IMR-90 (cell line): ENCODE measurements at regions not wholly inside any gene's neighbourhood (a gene's known extent, or its start where the extent isn't known, plus 50 kb on each side); places are given as distances from the start of the nearest gene placed in this dataset.
"Not testable (repeated sequence)": the region's sequence is repeated elsewhere in the genome, so short reads cannot be mapped to it uniquely, and the experiment has no call there.

Experiments
- ATAC-seq: fragments of 200-7000 bp; cut with Tn5 transposase; 2 replicates; pipeline ENCODE4 v1.9.1; 2020; ENCODE audit warnings: low read depth, mild to moderate bottlenecking, moderate library complexity
- BruUV-seq: library from RNA; stranded (reverse); fragments of 400-500 nt; replicated peaks from 2 replicates; lab custom pipeline; 2021; lab: Mats Ljungman, UMichigan
- CTCF ChIA-PET: fragments of 300-600 bp; formaldehyde crosslinking; extraction: SDS; loops from one replicate; lab custom pipeline; 2021; ENCODE audit warnings: antibody characterized with exemption; lab: Yijun Ruan, JAX
- POLR2A ChIA-PET: fragments of 300-600 bp; sonication (Branson Sonifier 250); formaldehyde crosslinking; loops from one replicate; lab custom pipeline; 2022; ENCODE audit warnings: antibody characterized with exemption; ENCODE audit not compliant: unreplicated experiment; lab: Charles Lee
- DNase-seq: peaks from one replicate; pipeline ENCODE4 v3.0.0; 2013
- H2AFZ ChIP-seq: replicated peaks from 2 replicates; pipeline ENCODE3; 2013; ENCODE audit warnings: low read length, mild to moderate bottlenecking; ENCODE audit not compliant: poor library complexity
- H2AK5ac ChIP-seq: 2 replicates; pipeline ENCODE4 v1.6.1; 2013; ENCODE audit warnings: low read depth, low read length, inconsistent platforms
- H2AK9ac ChIP-seq: replicated peaks from 2 replicates; pipeline ENCODE3; 2013; ENCODE audit warnings: mild to moderate bottlenecking, low read depth, low read length, moderate library complexity; ENCODE audit not compliant: poor library complexity
- H2BK120ac ChIP-seq: 2 replicates; pipeline ENCODE4 v1.6.1; 2013; ENCODE audit warnings: low read depth, low read length, inconsistent platforms
- H2BK15ac ChIP-seq: 3 replicates; pipeline ENCODE4 v1.6.1; 2013; ENCODE audit warnings: low read depth, low read length, inconsistent platforms
- H2BK20ac ChIP-seq: 2 replicates; pipeline ENCODE4 v1.6.1; 2013; ENCODE audit warnings: low read depth, mild to moderate bottlenecking, inconsistent platforms, low read length, moderate library complexity
- H2BK5ac ChIP-seq: 2 replicates; pipeline ENCODE4 v1.6.1; 2013; ENCODE audit warnings: mild to moderate bottlenecking, low read depth, low read length, inconsistent platforms; ENCODE audit not compliant: poor library complexity, severe bottlenecking
- H3K14ac ChIP-seq: replicated peaks from 2 replicates; pipeline ENCODE4 v1.6.1; 2013; ENCODE audit warnings: low read depth, low read length, inconsistent platforms
- H3K18ac ChIP-seq: 2 replicates; pipeline ENCODE4 v1.6.1; 2013; ENCODE audit warnings: low read depth, low read length, control low read depth
- H3K23ac ChIP-seq: 2 replicates; pipeline ENCODE4 v1.6.1; 2013; ENCODE audit warnings: low read depth, low read length, inconsistent platforms
- H3K27ac ChIP-seq: 2 replicates; pipeline ENCODE4 v1.5.1; 2013; ENCODE audit warnings: mild to moderate bottlenecking, control low read depth, low read length; ENCODE audit not compliant: insufficient read depth
- H3K27me3 ChIP-seq: 2 replicates; pipeline ENCODE4 v1.6.1; 2013; ENCODE audit warnings: low read length; ENCODE audit not compliant: control insufficient read depth, insufficient read depth
- H3K36me3 ChIP-seq: 2 replicates; pipeline ENCODE4 v1.6.1; 2013; ENCODE audit warnings: low read length, mixed read lengths; ENCODE audit not compliant: control insufficient read depth, insufficient read depth
- H3K4ac ChIP-seq: 2 replicates; pipeline ENCODE4 v1.6.1; 2013; ENCODE audit warnings: low read depth, low read length, inconsistent platforms
- H3K4me1 ChIP-seq: 2 replicates; pipeline ENCODE4 v1.6.1; 2013; ENCODE audit warnings: low read length, mixed read lengths; ENCODE audit not compliant: control insufficient read depth, insufficient read depth
- H3K4me2 ChIP-seq: 2 replicates; pipeline ENCODE4 v1.6.1; 2013; ENCODE audit warnings: low read depth, mild to moderate bottlenecking, control low read depth, low read length, moderate library complexity
- H3K4me3 ChIP-seq: 2 replicates; pipeline ENCODE4 v1.5.1; 2013; ENCODE audit warnings: low read depth, mild to moderate bottlenecking, control low read depth, low read length, moderate library complexity; ENCODE audit not compliant: insufficient read depth
- H3K56ac ChIP-seq: 2 replicates; pipeline ENCODE4 v1.6.1; 2013; ENCODE audit warnings: low read length, inconsistent platforms; ENCODE audit not compliant: insufficient read depth; ENCODE audit errors: extremely low read depth
- H3K79me1 ChIP-seq, 2 experiments: 2 replicates each; pipeline ENCODE4 v1.6.1; 2013; ENCODE audit warnings: low read length in 2 of 2, inconsistent platforms in 1 of 2, low read depth in 1 of 2
- H3K9ac ChIP-seq: 2 replicates; pipeline ENCODE4 v1.6.1; 2013; ENCODE audit warnings: low read depth, low read length, control low read depth
- H3K9me1 ChIP-seq: 2 replicates; pipeline ENCODE4 v1.6.1; 2013; ENCODE audit warnings: low read length, inconsistent platforms; ENCODE audit not compliant: insufficient read depth
- H3K9me3 ChIP-seq: 2 replicates; pipeline ENCODE4 v1.6.1; 2013; ENCODE audit warnings: low read length; ENCODE audit not compliant: control insufficient read depth, insufficient read depth
- H4K20me1 ChIP-seq: 2 replicates; pipeline ENCODE4 v1.6.1; 2013; ENCODE audit warnings: low read length, inconsistent platforms; ENCODE audit not compliant: insufficient read depth
- H4K5ac ChIP-seq: 2 replicates; pipeline ENCODE4 v1.6.1; 2013; ENCODE audit warnings: mild to moderate bottlenecking, low read depth, low read length, control low read depth
- H4K8ac ChIP-seq, 2 experiments: 2 replicates each; pipeline ENCODE4 v1.6.1; 2013; ENCODE audit warnings: low read depth in 2 of 2, low read length in 2 of 2, control low read depth in 1 of 2, inconsistent platforms in 1 of 2
- H4K91ac ChIP-seq: 2 replicates; pipeline ENCODE4 v1.6.1; 2013; ENCODE audit warnings: low read depth, low read length, inconsistent platforms; ENCODE audit not compliant: insufficient read depth
- NFE2L2 ChIP-seq: fragments of 150-350 bp; IDR thresholded peaks from 2 replicates; pipeline ENCODE4 v1.6.1; 2016; ENCODE audit warnings: low read depth, mild to moderate bottlenecking, low read length
- WGBS, 2 experiments: methylation state at CpG; one replicate each; pipeline versions ENCODE4 v1.1.5 to v1.1.7; 2013; ENCODE audit warnings: missing lambda C conversion rate in 2 of 2; ENCODE audit not compliant: insufficient read length in 1 of 2; ENCODE audit errors: extremely low coverage in 2 of 2; 5-methylcytosine and 5-hydroxymethylcytosine counted together
- dilution Hi-C: fragments of 300-500 bp; cut with HindIII; formaldehyde crosslinking; loops from one replicate; pipeline ENCODE4 v1.14.3; 2018; ENCODE audit warnings: low sequenced_read_pairs; ENCODE audit not compliant: unreplicated experiment
- in situ Hi-C: fragments of 300-500 bp; cut with MboI; formaldehyde crosslinking; loops from 3 replicates; pipeline ENCODE4 v1.14.3; 2019; ENCODE audit warnings: low sequenced_read_pairs, inconsistent platforms, mixed read lengths
- intact Hi-C: fragments of 100-400 bp; cut with micrococcal nuclease; formaldehyde crosslinking; loops from 2 replicates; pipeline ENCODE4 v1.10.0; 2022

DNA sequence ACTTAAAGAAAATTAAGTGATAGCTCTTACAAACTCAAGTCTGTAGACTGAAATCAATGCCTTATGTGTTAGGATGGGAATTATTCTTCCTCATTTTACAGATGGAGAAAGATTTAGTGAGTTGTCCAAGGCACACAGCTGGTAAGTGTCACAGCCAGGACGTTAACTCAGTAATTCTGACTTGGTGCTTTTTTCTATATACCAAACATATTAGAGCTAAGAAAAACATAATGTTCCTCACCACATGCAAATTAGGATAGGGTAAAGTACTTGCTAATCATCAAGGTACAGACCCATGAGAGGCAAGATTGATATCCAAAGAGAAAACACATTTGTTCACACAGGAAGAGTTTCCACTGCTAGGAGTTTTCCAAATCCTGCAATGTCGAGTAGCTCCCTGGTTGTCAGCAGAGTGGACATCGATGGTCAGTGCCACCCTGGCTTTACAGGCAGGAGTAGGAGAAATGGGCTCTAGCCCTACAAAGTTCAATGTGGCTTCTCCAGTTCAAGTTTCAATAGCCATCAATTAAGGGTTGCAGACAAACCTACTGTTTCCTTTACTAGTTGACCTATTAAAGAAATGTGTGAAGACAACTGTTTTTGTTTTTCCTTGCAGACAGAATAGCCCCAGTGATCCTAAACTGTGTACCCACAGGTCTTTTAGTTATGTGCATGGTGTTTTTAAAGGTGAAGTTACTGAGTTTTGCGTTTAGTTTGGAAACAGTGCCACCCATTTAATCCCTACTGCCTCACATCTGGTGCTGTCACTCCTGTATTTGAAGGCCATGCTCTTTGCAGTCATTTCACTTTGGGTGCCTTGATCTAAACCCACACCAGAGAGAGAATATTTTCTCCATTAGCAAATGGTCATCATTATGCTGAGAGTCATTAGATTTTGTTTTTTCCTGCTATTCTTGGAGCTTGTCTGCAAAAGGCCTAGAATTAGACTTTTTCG lies 460.8 kb upstream of the SMARCA2 start:
- Histone ChIP-seq H3K4me3 (no peak overlapping the region), H3K9me1 (no peaks in the 10 kb centered on the region), H3K23ac (no peak overlapping the region), H3K4ac (no peak overlapping the region), H3K36me3 (no peaks in the 10 kb centered on the region), H4K5ac (no peak overlapping the region), H2AK5ac (no peak overlapping the region), H3K27ac (no peak overlapping the region), H2BK120ac (no peak overlapping the region), H3K4me2 (no peak overlapping the region), H3K79me1 (no peaks in the 10 kb centered on the region), H3K14ac (no peak overlapping the region), H2BK15ac (no peak overlapping the region), H4K8ac (no peak overlapping the region), H3K4me1 (no peaks in the 10 kb centered on the region), H3K18ac (no peak overlapping the region), H3K27me3 (no peaks in the 10 kb centered on the region), H3K9ac (no peak overlapping the region), H4K20me1 (no peaks in the 10 kb centered on the region), H2AFZ (no peak overlapping the region), H2BK20ac (no peak overlapping the region), H2BK5ac (no peak overlapping the region), H2AK9ac (no peak overlapping the region), H3K56ac (no peak overlapping the region), H3K9me3 (peaks cover 8% of the 10 kb centered on the region; the same call in 1 of the 2 replicates), H4K91ac (no peak overlapping the region)
- ChIA-PET POLR2A (no interaction called here), CTCF (no interaction called here)
- no peak for ATAC-seq
- in situ Hi-C loops, result no loop called here
- no peak for TF ChIP-seq NFE2L2
- no peak for DNase-seq
- WGBS, 2 experiments, result no CpG with 5 or more reads among the region's 5 CpGs
- dilution Hi-C loops, result no loop called here
- BruUV-seq, result no TSS peak
- intact Hi-C loops, result no loop called here

DNA sequence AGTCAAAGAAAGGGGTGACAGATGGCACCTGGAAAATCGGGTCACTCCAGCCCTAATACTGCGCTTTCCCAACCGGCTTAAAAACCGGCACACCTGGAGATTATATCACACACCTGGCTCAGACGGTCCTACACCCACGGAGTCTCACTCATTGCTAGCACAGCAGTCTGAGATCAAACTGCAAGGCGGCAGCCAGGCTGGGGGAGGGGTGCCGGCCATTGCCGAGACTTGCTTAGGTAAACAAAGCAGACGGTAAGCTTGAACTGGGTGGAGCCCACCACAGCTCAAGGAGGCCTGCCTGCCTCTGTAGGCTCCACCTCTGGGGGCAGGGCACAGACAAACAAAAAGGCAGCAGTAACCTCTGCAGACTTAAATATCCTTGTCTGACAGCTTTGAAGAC lies 456.5 kb upstream of the SMARCA2 start:
- BruUV-seq, H4K8ac ChIP-seq, DNase-seq, H2BK15ac ChIP-seq, H4K5ac ChIP-seq, H2AFZ ChIP-seq, H2BK5ac ChIP-seq, POLR2A ChIA-PET, H2AK5ac ChIP-seq, H2BK120ac ChIP-seq, H3K4me3 ChIP-seq, H3K27ac ChIP-seq, H3K4me2 ChIP-seq, intact Hi-C loops, H3K27me3 ChIP-seq, H3K36me3 ChIP-seq, H3K18ac ChIP-seq, H3K23ac ChIP-seq, H3K9ac ChIP-seq, CTCF ChIA-PET, H3K9me1 ChIP-seq, H3K79me1 ChIP-seq, H3K14ac ChIP-seq, H3K9me3 ChIP-seq, H2AK9ac ChIP-seq, H3K4me1 ChIP-seq, H3K4ac ChIP-seq, in situ Hi-C loops, dilution Hi-C loops, H4K91ac ChIP-seq, H3K56ac ChIP-seq, H2BK20ac ChIP-seq, H4K20me1 ChIP-seq, ATAC-seq: not testable (repeated sequence)
- WGBS, 2 experiments, result no CpG with 5 or more reads among the region's 10 CpGs
